Memory B cell (primary cell): ENCODE measurements at regions not wholly inside any gene's neighbourhood (a gene's known extent, or its start where the extent isn't known, plus 50 kb on each side); places are given as distances from the start of the nearest gene placed in this dataset.
A peak's percentile ranks its signal among the peaks of the same experiment; 100 is the strongest.
"Not testable (repeated sequence)": the region's sequence is repeated elsewhere in the genome, so short reads cannot be mapped to it uniquely, and the experiment has no call there.

Experiments
- ATAC-seq: fragments of 150-1000 bp; cut with Tn5 transposase; 2 replicates; pipeline ENCODE4 v1.10.0; 2021; ENCODE audit warnings: low read depth, mild to moderate bottlenecking, moderate library complexity
- DNase-seq, 2 donors: peaks; one replicate each; pipeline ENCODE4 v3.0.0; 2022; ENCODE audit warnings: low spot score in 2 of 2
- H3K27ac Mint-ChIP-seq: one replicate; pipeline ENCODE4 v1.8.0; 2022; ENCODE audit warnings: mild to moderate bottlenecking, moderate library complexity, mixed read lengths
- H3K27me3 Mint-ChIP-seq: one replicate; pipeline ENCODE4 v1.8.0; 2022; ENCODE audit warnings: mixed read lengths
- H3K36me3 Mint-ChIP-seq: one replicate; pipeline ENCODE4 v1.8.0; 2022; ENCODE audit warnings: mild to moderate bottlenecking, mixed read lengths
- H3K4me1 Mint-ChIP-seq: one replicate; pipeline ENCODE4 v1.8.0; 2022; ENCODE audit warnings: mixed read lengths
- H3K4me3 Mint-ChIP-seq: one replicate; pipeline ENCODE4 v1.8.0; 2022; ENCODE audit warnings: mild to moderate bottlenecking, moderate library complexity, mixed read lengths
- H3K9me3 Mint-ChIP-seq: one replicate; pipeline ENCODE4 v1.8.0; 2022; ENCODE audit warnings: mixed read lengths

DNA sequence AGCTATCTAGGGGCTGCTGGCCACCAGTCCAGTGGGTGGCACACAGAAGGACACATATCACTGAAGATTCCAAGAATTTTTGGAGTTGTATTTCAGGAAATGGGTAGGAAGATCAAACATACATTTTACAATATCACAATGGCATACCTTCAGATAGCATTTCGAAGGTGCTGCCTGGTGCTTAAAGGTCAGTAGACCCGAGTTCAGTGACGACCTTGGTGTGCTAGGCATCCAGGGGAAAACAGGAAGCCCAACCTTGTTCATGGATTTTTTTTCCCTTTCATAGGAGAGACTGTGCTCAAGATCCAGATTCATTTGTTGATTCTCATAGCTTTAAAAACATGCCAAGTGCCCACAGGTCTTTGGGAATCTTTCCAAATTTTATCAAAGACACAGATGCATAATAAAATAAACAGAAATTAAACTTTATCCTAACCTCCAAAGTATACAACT, 51.0 kb upstream of the RCBTB2 start:
- no peak overlapping the region for H3K27ac Mint-ChIP-seq
- no peak for DNase-seq
- no peak overlapping the region for H3K4me3 Mint-ChIP-seq
- ATAC-seq: no peak
- peaks cover 11% of the 10 kb centered on the region for H3K4me1 Mint-ChIP-seq
- H3K36me3 Mint-ChIP-seq: peaks cover 3% of the 10 kb centered on the region
- peaks cover 4% of the 10 kb centered on the region for H3K9me3 Mint-ChIP-seq
- H3K27me3 Mint-ChIP-seq: peaks cover 34% of the 10 kb centered on the region

DNA sequence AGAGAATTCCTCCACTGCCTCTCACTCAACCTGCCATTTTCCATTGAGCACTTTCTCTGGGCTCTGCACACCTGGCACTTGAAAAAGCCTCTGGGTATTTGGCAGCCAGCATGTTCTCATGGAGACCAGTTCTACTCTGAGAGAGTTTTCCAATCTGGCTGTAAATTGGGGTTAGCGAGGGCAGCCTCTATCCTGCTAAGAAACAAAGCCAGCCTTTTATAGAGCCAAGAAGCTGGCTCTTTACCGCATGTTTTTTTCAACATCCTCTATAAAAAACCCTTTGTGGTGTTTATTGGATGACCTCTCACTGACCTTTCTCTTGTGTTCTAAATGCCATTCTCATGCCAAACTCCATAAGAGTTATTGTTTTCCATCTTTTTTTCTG, 52.6 kb upstream of the RCBTB2 start:
- H3K9me3 Mint-ChIP-seq: peaks cover 4% of the 10 kb centered on the region

DNA sequence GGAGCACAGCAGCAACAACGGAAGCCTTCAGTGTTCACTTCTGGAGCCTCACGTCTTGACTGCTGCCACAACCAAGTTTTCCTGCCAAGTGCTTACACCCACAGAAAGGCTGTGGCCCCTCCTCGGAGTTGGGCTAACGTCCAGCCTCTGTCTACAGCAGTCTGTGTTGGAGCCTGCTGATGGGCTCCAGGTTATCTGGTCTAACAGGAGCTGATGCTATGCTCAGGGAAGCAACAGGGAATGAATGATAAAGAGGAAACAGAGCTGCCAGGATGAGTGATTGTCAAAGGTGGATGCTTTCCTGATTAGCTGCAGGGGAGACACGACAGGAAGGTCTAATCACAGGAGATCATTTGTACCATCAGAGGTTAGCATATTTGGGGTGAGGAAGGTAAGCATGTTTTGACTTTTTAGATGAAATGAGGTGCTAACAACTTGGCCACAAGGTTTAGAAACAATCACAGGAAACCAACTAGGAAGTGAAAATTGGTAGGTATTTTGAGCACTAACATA, 53.8 kb upstream of the RCBTB2 start:
- peaks cover 7% of the 10 kb centered on the region for H3K4me1 Mint-ChIP-seq
- no peak for DNase-seq
- ATAC-seq: peak; percentile 51
- H3K27me3 Mint-ChIP-seq: peaks cover 34% of the 10 kb centered on the region
- H3K36me3 Mint-ChIP-seq: peaks cover 3% of the 10 kb centered on the region
- peaks cover 4% of the 10 kb centered on the region for H3K9me3 Mint-ChIP-seq
- H3K27ac Mint-ChIP-seq: no peak overlapping the region
- peak overlapping the region; percentile 15 for H3K4me3 Mint-ChIP-seq

More for the DNA sequence above, 52.6 kb upstream of the RCBTB2 start:
- peaks cover 3% of the 10 kb centered on the region for H3K36me3 Mint-ChIP-seq
- DNase-seq (no peak), ATAC-seq (no peak)
- H3K4me1 Mint-ChIP-seq: peaks cover 7% of the 10 kb centered on the region
- H3K27me3 Mint-ChIP-seq: peaks cover 37% of the 10 kb centered on the region
- no peak overlapping the region for H3K27ac Mint-ChIP-seq
- no peak overlapping the region for H3K4me3 Mint-ChIP-seq

DNA sequence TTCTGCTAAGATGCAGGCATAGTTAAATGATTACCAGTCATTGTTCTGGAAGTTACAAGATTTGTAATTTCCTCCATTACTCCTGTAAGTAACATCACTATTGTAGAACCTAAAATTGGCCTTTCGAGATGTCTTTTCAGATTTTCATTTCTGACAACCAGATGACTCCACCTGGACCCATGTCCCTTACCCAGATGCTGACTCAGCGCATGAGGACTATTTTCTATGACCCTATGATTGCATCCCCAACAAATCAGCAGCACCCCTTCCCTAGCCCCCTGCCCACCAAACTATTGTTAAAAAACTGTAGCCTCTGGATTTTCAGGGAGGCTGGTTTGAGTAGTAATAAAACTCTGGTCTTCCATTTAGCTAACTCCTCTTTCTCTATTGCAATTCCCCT, 55.2 kb upstream of the RCBTB2 start:
- DNase-seq (no peak), ATAC-seq (no peak)
- no peak overlapping the region for H3K27ac Mint-ChIP-seq
- H3K27me3 Mint-ChIP-seq: peaks cover 26% of the 10 kb centered on the region
- H3K4me1 Mint-ChIP-seq: peaks cover 7% of the 10 kb centered on the region
- H3K4me3 Mint-ChIP-seq: no peak overlapping the region
- H3K9me3 Mint-ChIP-seq: peaks cover 4% of the 10 kb centered on the region
- H3K36me3 Mint-ChIP-seq: peaks cover 3% of the 10 kb centered on the region

DNA sequence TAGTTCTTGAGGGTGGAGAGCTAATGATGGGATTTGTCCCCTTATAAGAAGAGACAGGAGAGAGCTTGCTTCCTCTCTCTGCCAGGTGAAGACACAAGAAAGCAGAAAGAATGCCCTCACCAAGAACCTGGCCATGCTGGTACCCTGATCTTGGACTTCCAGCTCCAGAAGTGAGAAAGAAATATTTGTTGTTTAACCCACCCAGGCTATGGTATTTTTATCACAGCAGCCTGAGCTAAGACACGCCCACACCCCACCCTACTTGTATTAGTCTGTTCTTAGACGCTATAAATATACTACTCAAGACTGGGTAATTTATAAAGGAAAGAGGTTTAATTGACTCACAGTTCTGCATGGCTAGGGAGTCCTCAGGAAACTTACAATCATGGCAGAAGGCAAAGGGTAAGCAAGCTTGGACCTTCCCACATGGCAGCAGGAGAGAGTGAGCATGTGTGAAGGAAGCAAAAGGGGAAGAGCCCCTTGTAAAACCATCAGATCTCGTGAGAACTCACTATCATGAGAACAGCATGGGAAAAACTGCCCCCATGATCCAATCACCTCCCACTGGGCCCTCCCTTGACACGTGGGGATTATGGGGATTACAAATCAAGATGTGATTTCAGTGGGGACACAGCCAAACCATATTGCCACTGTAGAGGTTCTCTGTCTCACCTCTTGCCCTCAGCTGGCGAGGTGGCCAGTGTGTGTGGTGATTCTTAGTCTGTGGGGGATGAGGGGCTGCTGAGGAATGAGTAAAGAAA, 57.4 kb upstream of the RCBTB2 start:
- Mint-ChIP-seq H3K4me1 (peaks cover 7% of the 10 kb centered on the region), H3K27me3 (peaks cover 25% of the 10 kb centered on the region), H3K27ac (no peak overlapping the region), H3K9me3 (peaks cover 4% of the 10 kb centered on the region), H3K4me3 (no peak overlapping the region), H3K36me3 (peaks cover 3% of the 10 kb centered on the region)
- DNase-seq: no peak
- ATAC-seq: no peak

DNA sequence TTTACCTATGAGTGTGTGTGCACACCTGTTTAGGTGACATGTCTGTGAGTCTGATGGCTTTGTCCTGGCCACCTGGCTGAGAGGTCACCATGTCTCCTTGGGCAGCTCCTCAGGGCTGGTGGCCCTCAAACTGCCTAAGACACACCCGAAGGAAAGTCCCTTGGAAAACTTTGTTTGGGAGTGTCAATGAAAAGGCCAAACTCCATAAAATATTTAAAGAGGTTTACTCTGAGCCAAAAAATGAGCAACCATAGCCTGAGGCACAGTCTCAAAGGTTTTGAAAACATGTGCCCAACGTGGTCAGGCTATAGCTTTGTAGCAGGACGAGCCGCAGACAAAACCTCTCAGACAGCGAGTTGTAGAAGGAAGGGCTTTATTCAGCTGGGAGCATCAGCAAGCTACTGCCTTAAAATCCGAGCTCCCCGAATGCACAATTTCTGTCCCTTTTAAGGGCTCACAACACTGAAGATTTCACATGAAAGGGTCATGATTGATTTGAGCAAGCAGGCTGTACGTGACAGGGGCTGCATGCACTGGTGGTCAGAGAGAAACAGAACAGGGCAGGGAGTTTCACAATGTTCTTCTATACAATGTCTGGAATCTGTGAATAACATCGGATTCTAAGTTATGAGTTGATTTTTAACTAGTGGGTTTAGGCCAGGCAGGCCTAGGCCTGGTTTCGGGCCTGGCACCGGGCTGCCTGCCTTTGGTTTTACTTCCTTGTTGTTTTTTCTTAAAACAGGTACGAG, 58.4 kb upstream of the RCBTB2 start:
- H3K4me1 Mint-ChIP-seq, ATAC-seq, H3K27ac Mint-ChIP-seq, H3K4me3 Mint-ChIP-seq, H3K9me3 Mint-ChIP-seq, DNase-seq, H3K36me3 Mint-ChIP-seq: not testable (repeated sequence)
- H3K27me3 Mint-ChIP-seq: peaks cover 22% of the 10 kb centered on the region

DNA sequence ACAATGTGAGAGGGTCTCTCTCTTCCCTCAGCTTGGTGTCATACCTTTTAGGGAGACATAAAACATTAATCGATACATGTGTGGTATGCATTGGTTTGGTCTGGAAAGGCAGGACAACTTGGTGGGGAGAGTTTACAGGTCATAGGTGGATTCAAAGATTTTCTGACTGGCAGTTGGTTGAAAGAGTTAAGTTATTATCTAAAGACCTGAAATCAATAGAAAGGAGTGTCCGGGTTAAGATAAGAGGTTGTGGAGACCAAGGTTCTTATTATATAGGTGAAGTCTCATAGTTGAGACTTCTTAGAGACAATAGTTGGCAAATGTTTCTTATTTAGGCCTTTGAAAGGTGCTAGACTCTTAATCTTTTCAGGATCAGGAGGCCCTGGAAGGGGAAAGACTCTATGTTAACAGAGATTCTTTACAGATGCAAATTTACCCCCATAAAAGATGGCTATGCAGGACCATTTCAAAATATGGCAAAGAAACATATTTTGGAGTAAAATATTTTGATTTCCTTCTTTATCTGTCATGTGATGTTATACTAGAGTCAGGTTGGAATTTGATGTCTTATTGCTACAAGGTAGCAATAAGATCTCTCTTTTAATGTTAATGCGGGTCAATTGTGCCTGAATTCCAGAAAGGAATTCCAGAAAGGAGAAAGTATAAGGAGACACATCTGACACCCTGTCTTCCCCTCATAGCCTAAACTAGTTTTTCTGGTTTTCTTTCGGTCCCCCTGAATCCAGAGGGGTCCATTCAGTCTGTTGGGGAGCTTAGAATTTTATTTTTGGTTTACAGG, 59.2 kb upstream of the RCBTB2 start:
- DNase-seq: no peak
- Mint-ChIP-seq H3K4me3 (no peak overlapping the region), H3K27me3 (peaks cover 17% of the 10 kb centered on the region), H3K27ac (no peak overlapping the region), H3K36me3 (peaks cover 3% of the 10 kb centered on the region), H3K9me3 (peaks cover 4% of the 10 kb centered on the region), H3K4me1 (peaks cover 1% of the 10 kb centered on the region)
- no peak for ATAC-seq

DNA sequence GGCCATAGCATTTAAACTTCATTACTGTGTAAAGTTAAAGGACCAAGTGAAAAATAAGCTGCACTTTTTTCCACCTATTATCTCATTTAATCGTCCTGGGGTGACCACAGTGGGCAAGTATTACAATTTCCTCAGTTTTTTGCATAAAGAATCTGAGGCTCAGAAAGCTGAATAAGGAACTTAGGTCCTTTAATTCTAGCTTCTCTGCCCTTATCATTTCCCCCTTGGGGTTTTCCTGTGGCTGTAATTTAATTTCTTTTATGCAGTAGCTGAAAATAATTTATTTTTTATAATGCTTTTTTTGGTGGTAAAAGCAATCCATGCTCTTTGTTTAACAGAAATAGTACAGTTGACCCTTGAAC, 59.8 kb upstream of the RCBTB2 start:
- Mint-ChIP-seq H3K36me3 (peaks cover 3% of the 10 kb centered on the region), H3K9me3 (peaks cover 4% of the 10 kb centered on the region), H3K27me3 (peaks cover 17% of the 10 kb centered on the region), H3K27ac (no peak overlapping the region), H3K4me3 (no peak overlapping the region), H3K4me1 (no peaks in the 10 kb centered on the region)
- ATAC-seq: no peak
- DNase-seq: no peak

DNA sequence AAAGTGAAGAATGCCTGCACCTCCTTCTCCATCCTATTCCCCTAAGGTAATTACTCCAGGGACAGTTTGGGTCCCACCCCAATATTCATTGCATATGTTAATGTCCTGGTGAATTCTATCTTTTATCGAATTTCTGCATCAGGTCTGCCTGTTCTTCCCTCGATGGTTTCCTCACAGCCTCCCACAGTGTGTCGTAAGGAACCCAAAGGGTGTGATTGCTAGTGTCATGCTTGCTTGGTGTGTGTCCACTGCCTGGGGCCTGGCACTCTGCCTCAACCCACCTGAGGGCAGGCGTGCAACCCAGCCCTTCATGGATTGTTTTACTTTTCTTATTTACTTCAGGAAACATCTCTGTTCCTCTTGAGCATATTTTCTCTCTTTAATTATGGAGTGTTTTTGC, 60.2 kb upstream of the CYSLTR2 start:
- Mint-ChIP-seq H3K4me1 (no peaks in the 10 kb centered on the region), H3K27me3 (peaks cover 19% of the 10 kb centered on the region), H3K27ac (no peak overlapping the region), H3K9me3 (peaks cover 2% of the 10 kb centered on the region), H3K4me3 (no peak overlapping the region), H3K36me3 (peaks cover under 1% of the 10 kb centered on the region)
- DNase-seq (no peak), ATAC-seq (no peak)

DNA sequence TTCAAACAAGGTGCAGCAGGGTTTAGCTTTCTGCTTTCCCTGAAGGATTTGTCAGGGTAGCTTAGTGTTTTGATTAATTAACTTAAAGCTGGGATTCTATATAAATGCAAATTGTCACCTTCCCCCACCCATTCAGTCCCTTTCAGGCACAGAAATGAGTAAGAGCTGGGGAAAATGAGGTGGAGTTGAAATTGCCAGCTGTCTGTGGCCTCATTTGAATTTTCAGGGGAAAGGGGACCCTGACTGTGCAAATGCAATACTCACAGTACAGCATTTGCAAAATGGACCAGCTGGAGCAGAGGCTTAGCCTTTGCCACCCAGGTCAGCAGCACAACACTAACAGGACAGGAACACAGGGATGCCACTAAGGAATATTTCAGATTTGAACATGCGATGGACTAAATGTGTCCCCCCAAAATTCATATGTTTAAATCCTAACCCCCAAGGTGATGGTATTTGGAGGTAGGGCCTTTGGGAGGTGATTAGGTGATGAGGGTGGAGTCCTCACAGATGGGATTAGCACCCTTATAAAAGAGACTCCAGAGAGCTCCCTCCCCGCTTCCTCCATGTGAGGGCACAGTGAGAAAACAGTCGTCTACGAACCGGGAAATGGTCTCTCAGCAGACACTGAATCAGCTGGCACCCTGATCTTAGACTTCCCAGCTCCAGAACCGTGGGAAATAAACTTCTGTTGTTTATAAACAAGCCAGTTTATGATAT, 59.5 kb upstream of the CYSLTR2 start:
- DNase-seq (no peak), ATAC-seq (no peak)
- Mint-ChIP-seq H3K4me1 (no peaks in the 10 kb centered on the region), H3K27ac (no peak overlapping the region), H3K36me3 (no peaks in the 10 kb centered on the region), H3K27me3 (peaks cover 19% of the 10 kb centered on the region), H3K9me3 (no peaks in the 10 kb centered on the region), H3K4me3 (no peak overlapping the region)

DNA sequence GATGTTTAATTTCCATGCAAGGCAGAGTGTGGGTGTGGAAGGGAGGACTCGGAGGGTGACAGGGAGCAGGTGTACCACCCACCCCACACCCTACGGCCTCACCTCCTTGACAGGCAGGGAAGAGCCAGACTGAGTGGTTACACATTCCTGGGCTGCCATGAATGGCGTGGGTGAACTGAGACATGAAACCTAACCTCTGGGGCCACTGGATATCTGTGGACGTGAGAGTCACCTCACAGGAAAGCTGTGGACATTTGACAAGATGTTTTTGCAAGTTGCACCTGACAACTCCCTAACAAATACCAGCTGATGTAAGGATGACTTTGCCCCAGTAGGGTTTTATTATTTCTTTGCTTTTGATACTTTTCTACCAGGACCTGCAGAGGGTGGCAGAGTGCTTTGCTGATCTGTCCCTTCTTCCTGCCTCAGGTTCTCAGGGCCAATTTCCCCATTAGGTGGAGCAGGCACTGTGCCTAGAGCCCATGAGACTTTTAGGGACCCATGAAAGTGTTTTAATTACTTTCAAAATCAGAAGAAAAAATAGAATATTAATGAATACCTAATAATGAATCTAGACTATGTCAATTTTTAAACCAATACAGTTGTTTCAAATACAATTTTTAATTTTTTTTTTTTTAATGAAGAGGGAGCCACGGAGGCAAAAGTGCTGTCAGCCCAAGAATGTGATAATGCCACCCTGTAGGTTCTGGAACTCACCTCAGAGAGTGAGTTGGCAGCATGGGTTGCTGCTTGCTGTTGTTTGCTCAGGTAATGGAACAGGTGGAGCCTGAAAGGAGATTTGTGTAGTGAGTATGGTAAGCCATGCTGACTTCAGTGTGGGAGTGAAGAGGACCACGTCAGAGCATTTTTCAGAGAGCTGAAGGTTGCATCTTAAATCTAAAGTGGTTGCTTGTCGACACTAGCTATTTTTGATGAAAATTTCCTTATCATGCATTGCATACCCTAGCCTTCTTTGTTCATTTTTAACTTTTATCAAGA, 58.0 kb upstream of the CYSLTR2 start:
- DNase-seq (no peak), ATAC-seq (peak; percentile 50)
- H3K27me3 Mint-ChIP-seq: peaks cover 22% of the 10 kb centered on the region
- no peak overlapping the region for H3K27ac Mint-ChIP-seq
- H3K9me3 Mint-ChIP-seq: no peaks in the 10 kb centered on the region
- no peaks in the 10 kb centered on the region for H3K36me3 Mint-ChIP-seq
- no peaks in the 10 kb centered on the region for H3K4me1 Mint-ChIP-seq
- H3K4me3 Mint-ChIP-seq: no peak overlapping the region

DNA sequence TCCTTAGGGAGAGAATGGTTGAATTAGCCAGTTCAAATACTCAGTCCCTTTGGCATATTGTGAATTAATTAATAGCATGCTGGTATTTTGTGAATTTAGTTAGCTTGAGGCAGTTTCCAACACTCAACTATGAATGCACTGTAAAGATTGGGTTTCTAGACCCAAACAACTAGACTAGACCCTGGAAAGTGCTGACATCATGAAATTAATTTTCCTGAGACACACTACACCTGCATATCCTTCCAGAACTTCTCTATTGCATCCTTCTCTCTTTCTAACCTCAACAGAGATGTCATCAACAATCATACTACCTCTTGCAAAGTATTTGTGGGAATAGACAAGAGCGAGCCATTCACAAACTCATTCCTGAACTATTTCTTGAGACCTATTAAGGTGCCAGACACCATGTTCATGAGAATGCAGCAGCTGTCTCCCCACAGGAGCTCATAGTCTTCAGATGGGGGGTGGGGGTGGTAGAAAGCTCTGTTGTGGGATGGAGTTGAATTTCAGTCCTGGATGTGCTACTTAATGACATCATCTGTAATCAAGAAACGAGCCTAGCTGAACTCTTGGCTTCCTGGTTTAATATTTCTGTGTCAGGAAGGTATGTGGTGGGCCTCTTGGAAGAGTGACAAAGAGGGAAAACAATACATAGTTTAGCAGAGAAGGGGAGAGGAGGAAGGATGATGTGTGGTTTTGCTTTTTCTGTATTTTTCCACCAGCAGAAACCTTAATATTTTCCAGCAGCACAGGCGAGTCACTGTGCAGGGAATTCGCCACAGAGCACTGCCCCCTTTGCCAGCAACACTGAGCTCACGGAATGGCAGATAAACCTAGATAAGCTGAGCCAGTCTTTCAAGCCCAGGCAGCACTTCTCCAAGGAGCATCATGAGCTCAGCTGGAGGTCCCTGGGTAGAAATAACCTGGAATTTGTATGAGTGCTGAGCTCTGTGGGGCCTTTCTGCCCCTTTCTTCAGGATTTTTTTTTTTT, 53.1 kb upstream of the CYSLTR2 start:
- Mint-ChIP-seq H3K27ac (no peak overlapping the region), H3K4me1 (no peaks in the 10 kb centered on the region), H3K9me3 (peaks cover 1% of the 10 kb centered on the region), H3K27me3 (peaks cover 17% of the 10 kb centered on the region), H3K36me3 (no peaks in the 10 kb centered on the region), H3K4me3 (no peak overlapping the region)
- ATAC-seq (no peak), DNase-seq (no peak)
